ENCODE measurements at regions not wholly inside any gene's neighbourhood (a gene's known extent, or its start where the extent isn't known, plus 50 kb on each side); places are given as distances from the start of the nearest gene placed in this dataset.

DNA sequence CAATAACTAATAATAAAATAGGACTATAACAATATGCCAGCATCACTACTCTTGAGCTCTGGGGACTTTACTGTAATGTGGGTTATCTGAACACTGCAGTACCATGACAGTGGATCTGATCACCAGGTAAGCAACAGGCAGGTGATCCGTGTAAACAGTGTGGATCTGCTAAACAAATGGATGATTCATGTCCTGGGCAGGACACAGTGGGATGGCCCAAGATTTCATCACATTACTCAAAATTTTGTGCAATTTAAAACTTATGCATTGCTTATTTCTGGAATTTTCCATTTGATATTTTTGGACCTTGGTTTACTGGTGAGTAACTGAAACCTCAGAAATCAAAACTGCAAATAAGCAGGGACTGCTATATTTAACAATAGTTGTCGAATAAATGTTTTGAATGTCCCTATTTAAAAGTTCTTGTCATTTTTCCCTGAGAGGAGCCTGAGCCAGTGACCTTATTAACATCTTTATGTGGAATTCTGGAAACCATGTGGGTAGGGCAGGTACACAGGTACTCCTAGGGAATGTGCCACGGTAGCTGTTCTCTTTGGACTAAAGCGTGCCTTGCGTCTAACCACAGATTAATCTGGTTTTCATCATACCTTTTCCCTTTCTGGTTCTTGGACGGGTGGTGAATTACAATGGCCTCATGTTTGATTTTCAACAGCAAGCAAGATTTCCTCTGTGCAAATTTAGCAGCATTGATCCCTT lies 214.5 kb upstream of the SASH1 start:
- no peak for DNase-seq

DNA sequence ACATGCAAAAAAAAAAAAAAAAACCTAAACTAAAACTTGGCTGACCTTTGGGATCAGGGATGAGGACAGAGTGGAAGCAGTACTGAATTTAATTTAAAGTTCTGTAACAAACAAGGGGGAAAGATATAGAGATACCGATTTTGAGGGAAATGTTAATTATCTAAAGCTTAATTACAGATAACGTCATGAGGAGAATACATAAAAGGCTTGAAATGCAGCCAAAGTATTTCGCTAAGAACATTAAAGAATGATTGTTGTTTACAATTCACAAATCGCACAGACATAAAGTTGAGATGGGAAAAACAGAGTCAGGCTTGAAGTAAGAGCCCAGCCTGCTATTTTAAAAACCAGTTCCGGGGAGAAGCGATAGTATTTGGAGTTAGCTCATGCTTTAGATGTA lies 208.0 kb upstream of the SASH1 start:
- no peak for DNase-seq

DNA sequence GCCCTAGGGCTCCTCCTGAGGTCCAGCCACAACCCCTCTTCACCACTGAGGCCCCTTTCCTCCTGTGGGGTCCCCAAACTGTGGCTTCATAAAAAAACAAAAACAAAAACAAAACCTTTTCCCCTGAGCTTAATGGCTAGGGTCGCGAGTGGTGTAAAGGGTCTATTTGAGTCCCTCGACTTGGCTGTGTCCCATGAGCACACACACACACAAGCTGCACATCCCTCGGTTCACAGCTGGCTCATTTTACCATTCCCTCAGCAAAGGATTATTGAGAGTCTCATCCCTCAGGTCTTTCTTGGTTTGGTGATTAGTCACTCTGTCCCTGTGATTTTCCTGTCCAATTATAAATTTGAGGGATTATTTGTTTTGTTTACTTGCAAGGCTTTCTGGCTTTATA lies 206.1 kb upstream of the SASH1 start:
- DNase-seq, result no peak

DNA sequence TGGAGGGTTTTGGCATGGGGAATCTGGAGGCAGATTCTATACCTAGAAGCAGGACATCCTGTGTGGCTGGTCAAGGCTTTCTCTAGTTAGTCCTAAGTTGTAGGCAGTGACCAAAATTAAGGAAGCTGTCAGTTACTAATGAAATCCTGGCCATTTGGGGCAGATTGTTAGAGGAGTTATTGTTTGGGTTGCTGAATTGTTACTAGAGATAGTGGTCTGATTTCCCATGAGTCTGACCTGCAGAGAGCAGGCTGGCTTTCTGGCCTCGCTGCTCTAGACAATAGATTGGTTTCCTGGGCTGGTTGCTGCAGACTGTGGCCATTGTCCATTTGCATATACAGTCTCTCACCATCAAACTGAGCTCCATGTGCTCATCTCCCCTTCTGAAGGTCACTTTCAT lies 205.0 kb upstream of the SASH1 start:
- no peak for DNase-seq

DNA sequence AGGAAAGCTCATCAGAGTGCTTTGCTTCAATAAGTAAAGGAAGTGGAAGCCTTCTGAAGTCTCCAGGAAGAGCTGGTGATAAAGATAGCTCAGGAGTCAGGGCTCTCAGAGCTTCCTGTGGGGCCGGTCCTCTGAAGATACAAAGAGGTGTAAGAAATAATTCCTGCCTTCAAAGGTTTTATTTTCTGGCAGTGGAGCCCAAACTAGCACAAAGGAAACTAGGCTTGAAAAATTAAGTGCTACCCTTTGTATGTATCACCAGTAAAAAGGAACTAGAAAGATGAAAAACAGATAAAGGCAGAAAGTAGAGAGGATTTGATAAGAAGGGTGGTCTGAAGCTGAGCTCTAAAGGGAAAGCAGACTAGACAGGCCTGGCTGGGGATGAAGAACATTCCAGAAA lies 204.1 kb upstream of the SASH1 start:
- no peak for DNase-seq

DNA sequence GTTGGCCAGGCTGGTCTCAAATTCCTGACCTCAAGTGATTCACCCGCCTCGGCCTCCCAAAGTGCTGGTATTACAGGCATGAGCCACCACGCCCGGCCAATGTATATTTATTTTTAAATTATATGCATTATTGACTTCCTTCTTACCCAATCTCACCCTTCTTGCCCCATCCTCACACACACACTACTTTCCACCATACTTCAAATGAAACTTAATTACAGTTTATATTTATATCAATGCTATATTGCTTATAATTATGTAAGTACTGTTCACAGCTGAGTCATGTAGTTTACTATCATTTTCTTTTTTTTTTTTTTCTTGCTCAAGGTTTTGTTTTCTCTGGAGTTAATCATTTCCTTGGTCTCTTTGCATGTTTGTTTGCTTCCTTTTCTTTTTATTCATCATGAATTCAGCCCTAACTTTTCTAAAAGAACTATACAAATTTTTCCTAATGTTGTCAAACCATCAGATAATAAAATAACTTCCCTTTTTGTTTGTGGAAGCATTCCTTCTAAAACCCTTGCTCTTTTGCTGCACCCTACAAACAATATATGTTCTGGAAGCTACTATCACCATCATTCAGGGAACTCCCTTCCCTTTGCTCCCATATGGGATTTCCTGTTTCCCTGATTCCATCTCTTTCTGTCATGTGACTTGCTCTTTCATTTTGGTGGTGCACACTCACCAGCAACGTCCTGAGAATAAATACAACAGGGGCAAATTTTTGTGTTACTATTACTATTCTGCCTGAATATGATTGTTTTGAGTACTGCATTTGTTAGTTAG lies 201.7 kb upstream of the SASH1 start:
- DNase-seq, result no peak

DNA sequence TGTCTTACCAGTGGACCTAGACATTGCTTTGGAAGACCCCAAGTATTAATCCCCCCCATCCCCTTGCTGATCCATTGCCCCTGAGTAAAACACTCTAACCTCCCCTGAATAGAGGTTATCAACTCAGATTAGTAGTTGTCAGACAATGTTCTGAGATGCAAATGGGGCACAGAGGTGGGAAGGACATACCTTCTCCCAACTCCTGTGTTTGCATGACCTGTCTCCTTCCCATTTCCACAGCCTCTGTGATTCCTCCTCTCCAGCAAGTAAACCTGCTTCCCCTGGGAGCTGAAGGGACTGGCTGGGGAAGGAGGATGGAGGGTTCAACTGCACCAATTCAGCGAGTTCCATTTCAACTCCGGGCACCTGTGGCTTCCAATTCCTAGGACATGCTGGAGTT lies 199.8 kb upstream of the SASH1 start:
- DNase-seq, result no peak

DNA sequence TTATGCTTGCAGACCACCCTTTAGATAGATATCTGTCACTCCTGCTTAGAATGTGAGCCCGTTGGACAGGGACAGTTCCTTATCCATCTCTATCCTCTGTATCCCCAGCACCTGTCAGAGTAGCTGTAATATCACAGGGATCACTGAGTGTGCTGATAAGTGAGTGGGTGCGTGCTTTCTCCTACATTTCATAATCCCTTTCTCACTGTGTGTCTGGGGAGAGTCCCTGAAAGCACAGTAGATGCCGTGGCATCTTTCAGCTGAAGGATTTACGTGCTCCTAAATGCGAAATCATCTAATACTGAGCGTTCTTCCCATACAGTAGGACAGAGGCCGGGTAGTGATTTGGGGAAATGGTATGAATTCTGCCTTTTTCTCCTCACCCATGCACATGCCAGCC lies 198.9 kb upstream of the SASH1 start:
- DNase-seq, result no peak

DNA sequence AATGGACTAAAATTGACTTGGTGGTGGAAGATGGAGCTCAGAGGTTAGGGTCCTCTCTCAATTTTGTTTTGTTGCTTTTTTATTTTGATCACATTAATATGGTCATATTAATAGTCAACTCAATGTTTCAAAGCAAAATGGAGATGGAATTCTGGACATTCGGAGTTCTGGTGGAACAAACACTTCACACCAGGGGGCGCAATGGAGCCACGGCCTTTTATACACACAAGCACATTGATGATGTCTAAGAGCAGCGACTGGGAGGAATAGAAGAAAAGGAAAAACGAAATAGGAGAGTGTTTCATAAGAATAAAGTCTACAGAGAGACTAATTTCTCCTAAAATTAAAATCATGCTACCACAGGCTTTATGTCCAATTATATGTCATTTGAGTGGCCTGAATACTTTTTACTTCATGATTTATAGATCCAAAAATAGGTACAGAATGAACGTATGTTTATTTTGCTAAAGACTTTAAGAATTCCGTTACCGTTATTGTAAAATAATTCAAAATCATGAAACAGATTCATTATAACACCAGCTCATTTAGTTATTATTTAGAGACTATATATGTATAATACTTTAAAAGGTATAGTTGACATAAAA lies 197.6 kb upstream of the SASH1 start:
- peak; percentile 53 for DNase-seq

DNA sequence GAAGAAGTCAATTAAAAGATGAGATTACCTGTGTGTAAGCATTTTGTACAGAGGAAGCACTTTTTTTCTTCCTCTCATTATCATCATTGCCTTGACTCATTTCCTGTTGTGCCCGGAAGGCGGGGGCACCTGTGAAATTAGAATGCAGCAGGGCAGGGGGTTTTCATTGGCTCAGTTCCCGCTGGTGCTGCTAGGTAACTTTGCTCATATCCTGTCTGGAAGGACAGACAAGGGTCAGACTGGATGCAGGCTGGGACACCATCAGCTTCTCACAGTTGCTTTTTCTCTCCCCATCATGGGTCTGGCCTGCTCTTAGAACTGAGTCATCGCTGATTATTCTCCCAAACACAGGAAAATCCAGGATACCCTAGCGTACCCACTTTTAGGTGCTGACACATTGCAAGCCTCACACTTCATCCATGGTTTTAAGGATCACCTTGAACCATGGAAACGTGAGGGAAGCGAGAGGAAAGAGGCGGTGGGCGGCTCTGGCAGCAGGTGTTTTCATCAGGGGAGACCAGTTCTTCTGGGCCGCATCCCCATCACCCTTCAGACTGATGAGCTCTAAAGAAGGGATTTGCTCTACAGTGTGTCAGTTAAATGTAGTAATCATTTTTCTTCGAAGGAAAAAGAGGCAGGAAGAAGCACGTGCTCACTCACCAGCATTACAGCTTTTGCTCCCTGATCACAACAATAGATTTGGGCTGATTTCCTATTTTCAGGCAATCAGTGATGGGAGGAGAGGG lies 195.7 kb upstream of the SASH1 start:
- peak; percentile 46 for DNase-seq

DNA sequence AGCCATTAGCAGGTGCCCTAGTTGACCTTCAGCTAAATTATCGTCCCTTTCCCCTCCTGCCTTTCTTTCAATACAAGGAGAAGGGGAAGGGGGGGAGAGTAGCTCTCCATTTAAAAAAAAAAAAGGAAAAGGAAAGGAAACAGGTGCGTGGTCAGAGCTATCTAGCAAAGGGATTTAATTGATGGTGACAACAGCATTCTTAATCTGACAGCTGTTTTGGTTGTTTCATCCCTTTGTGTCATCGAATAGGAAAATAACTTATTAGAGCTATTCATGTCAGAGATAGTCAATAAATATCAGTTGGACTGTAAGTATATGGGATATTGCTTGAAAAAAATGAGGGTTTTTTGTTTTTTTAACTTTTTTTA lies 195.2 kb upstream of the SASH1 start:
- no peak for DNase-seq

DNA sequence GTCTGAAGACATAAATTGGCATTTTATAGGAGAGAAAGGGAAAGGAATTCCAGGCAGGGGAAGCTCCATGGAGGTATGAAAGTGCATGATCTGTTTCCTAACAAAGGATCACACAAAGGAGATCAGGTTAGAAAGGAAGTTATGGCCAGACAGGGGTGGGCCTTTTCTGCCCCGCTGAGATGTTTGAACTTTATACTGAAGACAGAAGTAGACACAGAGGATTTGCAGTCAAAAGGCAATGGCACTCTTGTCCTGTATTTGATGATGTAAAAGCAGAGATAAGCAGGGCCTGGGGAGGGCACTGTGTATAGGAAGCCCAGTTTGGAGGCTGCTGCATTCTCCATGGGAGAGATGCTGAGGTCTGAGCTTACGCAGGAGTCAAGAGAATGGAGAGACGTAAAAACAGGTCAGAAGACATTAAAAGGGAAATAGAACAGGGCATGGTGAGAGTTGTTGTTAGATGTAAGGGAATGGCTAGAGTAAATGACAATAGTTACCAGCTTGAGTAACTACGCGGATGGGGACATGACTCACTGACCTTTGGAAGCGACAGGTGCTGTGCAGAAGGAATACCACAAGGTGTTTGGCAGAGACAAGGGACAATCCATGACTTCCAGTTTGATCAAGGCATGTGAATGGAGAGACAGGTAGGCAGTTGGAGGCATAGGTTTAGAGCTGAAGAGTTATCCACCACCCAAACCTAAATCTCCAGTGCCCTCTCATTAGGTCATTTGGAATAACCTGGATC lies 190.6 kb upstream of the SASH1 start:
- no peak for DNase-seq

DNA sequence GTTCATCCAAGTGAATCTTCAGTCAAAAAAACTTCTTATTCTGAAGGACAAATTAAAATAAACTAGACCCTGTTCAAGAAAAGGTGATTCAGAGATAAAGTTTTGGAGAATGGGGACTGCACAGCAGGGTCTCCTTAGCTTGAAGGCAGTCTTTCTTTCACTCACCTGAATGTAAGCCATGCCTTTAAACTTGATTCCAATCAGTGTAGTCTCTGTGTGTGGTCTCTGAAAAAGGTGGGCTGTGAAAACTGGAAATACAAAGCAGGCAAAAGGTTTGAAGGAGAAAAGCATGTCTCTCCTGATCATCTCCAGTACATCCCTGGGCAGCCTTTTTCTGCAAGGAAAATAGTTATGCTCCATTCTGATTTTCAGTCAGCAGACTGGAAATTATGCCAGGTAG lies 188.0 kb upstream of the SASH1 start:
- DNase-seq, result no peak

DNA sequence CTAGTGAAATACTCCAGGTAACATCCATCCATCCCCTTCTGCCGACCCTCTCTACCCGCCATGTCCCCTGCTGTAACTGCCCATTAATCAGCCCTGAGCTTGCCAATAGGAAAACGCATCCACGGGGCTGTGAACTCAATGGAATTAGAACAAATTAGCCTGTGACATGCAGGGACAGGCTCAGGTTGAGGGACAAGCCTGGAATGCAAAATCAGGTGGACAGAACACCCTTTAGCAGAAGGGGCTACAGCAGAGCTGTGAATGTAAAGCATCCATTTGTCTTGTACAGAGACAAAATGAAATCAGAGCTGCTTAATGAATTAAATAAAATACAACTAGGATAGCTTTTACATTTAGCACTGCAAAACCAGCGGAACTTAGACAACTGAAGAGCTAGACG lies 187.3 kb upstream of the SASH1 start:
- DNase-seq, result no peak

DNA sequence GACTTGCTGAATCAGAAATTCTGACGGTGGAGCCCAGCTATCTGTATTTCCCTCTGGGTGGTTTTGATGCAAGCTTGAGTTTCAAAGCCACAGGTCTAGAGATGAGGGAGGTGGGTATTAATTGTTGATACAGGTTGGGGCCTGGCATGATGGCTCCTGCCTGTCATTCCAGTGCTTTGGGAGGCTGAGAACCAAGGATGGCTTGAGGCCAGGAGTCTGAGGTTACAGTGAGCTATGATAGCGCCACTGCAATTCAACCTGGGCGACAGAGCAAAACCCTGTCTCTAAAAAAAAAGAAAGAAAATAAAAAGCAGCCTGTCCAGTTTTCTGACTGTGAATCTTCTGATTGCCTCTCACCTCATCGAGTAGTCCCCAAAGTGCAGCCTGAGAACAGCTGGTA lies 184.8 kb upstream of the SASH1 start:
- DNase-seq, result no peak

DNA sequence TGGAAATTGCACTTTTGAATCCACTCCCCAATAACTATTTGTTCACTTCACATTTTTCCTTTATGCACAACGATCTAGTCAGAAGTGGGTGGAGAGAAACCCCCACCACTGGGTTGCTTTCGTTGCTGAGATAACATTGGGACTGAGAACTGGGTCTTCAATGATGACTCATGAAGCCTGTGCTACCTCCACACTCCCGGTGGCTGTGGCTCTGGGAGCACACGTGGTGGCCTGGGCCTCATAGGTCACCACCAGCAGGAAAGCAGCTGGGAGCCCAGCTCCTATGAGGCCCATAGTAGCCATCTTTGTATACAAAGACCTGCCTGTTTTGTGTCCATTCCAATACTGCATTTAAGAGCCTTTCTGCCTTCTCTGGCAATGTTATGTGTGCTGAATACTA lies 178.0 kb upstream of the SASH1 start:
- no peak for DNase-seq

DNA sequence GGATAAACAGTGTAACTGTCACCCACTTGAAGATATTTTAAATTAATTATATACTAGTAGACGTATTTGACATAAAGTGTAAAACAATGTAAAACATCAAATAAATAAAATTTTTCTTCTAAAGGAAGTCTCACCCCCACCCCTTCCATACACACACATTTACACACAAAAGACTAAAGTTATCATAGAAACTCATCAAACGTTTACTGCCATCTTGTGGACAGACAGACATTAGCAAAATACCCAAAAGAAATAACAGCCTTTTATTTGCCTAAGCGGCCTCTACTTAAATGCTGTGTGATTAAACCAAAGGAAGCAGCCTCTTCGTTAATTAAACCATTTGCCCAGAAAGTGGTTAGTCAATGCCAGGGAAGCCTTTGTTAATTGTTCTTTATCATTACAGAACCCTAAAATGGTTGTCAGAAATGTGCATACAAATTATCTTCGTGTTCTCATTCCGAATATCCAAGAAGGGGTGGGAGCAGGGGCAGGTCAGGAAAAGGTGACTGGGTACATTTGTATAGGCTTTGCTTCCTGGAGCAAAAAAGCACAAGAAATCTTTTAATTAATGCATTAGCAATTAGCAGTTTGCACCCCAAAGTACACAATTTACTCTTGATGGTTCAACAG lies 176.2 kb upstream of the SASH1 start:
- DNase-seq, result no peak

DNA sequence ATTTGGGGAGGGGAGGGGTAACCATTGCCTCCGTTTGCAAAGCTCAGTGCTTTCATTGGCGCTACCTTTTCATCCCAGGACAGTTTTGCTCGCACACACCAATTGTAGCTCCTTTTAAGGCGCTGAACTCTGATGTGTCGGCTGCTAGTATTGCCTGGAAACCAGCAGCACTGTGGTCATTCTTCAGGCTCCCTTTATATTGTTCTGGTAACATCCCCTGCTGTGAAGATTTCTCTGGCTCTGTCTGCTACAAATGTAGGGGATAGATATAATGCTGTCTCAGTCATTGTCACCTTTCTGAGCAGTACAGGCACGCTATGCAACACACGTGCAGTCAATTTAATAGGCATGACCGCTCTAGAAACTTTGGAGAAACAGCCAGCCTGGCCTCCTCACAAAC lies 172.9 kb upstream of the SASH1 start:
- DNase-seq, result no peak

DNA sequence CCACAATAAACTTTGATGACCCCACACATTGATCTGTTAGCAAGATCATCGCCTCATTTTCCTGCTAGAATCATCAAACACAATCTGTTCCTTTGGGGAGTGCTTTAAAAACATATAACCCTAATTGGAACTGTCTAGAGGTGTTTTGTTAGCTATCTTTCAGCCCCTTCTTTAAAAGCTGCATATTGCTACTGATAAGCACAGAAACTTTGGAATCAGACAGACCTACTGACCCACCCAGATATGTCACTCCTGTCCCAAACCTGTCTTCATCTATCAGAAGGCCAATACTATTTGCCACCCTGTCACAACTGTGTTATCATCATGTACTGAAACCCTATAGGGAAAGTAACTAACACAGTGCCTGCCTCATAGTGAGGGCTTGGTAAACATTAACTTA lies 172.4 kb upstream of the SASH1 start:
- no peak for DNase-seq

DNA sequence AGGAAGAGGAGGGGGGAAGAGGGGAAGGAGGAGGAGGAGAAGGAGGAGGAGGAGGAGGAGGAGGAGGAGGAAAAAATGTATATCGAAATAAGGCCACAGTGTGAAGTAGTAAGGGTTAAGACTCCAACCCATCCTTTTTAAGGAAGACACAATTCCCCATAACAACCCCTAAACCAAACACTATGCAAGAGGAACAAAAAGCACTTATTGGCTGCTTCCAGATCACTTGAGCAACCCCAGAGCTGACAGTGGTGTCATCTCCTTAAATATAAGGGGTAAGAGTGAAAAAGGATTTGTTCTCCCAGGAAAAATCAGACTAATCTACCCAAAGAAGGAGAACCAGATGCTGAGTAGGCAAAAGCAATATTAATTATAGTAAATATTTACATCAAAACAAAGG lies 169.1 kb upstream of the SASH1 start:
- DNase-seq, result no peak

DNA sequence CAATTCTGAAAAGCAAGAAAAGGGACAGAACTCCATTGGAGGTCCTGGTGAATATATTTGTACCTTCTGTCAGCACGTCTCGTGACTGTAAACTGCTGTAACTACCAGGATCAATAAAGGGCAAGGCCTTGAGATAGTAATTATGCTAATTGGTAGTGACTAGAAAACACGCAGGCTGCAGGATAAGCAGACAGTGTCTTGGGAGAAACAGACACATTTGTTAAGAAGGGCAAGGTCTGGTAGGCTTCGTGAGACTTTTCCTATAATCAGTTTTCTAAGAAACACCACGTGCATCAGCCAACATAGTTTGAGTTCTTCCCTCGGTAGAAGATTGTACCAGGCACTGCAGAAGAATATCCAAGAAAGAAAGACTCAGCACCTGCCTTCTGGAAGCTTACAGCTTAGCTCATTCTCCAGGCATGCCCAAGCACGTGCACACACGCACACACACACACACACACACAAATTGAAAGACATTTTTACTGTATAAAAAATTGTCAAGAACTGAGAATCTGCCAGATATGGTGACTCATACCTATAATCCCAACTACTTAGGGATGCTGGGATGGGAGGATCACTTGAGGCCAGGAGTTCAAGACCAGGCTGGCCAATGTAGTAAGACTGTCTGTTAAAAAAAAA lies 167.0 kb upstream of the SASH1 start:
- no peak for DNase-seq

Measured in CD4-positive, alpha-beta T cell treated with Interleukin-6 for 4 hours (primary cell).